ENCODE measurements at regions not wholly inside any gene's neighbourhood (a gene's known extent, or its start where the extent isn't known, plus 50 kb on each side); places are given as distances from the start of the nearest gene placed in this dataset.

DNA sequence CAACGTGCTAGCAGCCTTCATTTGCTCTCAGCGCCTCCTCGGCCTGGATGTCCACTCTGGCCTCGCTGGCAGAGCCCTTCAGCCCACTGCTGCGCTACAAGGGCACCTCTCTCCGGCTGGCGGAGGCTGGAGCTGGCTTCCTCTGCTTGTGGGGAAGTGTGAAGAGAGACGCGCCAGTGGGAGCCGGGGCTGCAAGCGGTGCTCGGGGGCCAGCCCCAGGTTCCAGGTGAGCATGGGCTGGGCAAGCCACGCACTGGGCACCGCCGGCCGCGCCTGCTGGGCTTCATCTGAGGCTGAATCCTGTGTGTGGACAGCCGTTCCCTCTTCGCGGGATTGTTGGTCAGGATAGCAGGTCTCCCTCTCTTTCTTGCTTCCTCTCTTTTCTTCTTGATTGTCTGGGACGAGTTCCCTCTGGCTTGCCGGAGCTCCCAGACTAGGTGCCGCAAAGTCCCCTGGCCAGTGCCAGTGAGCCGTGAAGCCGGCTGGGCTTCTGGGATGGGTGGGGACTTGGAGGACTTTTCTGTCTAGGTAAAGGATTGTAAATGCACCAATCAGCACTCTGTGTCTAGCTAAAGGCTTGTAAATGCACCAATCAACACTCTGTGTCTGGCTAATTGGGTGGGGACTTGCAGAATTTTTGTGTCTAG is 165.0 kb downstream of the HEPH start:
- no peaks in the 10 kb centered on the region for H3K9me3 Mint-ChIP-seq
- DNase-seq = no peak

DNA sequence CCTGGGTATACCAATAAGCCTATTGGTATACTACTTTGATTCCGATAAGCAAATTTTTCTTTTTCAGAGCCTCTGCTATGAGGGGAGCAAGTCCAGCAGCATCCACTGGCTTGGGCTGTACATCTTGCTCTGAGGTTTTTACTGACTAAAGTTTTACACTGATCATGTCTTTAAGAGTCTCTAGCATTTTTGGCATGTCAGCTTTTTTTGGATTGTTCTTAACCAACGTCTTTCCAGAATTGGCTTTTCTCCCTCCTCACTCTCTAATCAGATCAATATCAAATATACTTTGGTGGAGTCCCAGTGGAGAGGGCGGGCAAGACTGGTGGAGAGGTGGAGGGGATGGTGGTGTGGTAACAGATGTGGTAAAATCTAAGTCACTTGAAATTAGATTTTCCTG is 196.8 kb downstream of the HEPH start:
- Mint-ChIP-seq H3K4me1 (no peaks in the 10 kb centered on the region), H3K4me3 (no peak overlapping the region), H3K27me3 (no peaks in the 10 kb centered on the region), H3K27ac (no peak overlapping the region), H3K36me3 (ENCODE audit: low read depth) (no peaks in the 10 kb centered on the region), H3K9me3 (no peaks in the 10 kb centered on the region)
- DNase-seq = no peak
- ChIA-PET POLR2A (no interaction called here), CTCF (no interaction called here)

More for the DNA sequence above, 165.0 kb downstream of the HEPH start:
- Mint-ChIP-seq H3K27me3 (no peaks in the 10 kb centered on the region), H3K4me3 (no peak overlapping the region), H3K27ac (no peak overlapping the region), H3K36me3 (ENCODE audit: low read depth) (no peaks in the 10 kb centered on the region), H3K4me1 (no peaks in the 10 kb centered on the region)
- CTCF ChIA-PET = interaction anchor here (0.6 kb wide), 1 partner anchor 13 kb away, joined by 3 read pairs; no protein-coding TSS in a partner anchor
- POLR2A ChIA-PET = no interaction called here

DNA sequence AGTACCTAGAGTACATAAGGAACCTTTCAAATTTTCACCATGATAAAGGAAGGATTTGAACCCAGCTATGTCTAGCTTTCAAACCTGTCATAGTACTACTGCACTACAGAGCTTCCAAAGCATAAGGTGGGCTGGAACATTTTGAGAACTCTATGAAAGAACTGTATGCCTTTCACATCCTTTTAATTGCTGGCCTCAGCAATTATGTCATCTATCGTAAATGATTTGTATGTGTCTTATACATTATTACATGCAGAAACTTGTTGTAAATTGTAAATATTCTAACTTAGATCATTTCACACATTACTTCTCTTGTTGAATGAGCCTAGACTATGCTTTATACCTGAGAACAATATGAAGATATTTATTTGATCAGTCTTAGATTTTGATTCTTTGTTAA is 220.7 kb downstream of the HEPH start:
- Mint-ChIP-seq H3K4me1 (no peaks in the 10 kb centered on the region), H3K27me3 (no peaks in the 10 kb centered on the region), H3K9me3 (no peaks in the 10 kb centered on the region), H3K4me3 (no peak overlapping the region), H3K27ac (no peak overlapping the region), H3K36me3 (ENCODE audit: low read depth) (no peaks in the 10 kb centered on the region)
- DNase-seq = no peak
- CTCF ChIA-PET = no interaction called here
- POLR2A ChIA-PET = no interaction called here

DNA sequence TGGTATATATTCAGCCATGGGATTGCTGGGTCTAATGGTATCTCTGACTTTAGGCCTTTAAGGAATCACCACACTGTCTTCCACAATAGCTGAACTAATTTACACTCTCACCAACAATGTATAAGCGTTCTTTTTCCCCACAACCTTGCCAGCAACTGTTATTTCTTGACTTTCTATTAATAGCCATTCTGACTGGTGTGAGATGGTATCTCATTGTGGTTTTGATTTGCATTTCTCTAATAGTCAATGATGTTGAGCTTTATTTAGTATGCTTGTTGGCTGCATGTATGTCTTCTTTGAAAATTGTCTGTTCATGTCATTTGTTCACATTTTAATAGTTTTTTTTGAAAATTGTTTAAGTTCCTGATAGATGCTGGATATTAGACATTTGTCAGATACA is 235.2 kb downstream of the HEPH start:
- POLR2A ChIA-PET = no interaction called here

DNA sequence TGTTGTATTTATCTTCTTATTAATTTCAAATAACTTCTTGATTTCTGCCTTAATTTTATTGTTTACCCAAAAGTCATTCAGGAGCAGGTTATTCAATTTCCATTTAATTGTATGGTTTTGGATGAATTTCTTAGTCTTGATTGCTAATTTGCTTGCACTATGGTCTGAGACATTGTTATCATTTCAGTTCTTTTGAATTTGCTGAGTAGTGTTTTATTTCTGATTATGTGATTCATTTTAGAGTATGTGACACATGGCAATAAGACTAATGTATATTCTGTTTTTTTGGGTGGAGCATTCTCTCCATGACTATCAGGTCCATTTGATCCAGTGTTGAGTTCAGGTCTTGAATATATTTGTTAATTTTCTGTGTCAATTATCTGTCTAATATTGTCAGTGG is 236.7 kb downstream of the EDA2R start:
- POLR2A ChIA-PET = no interaction called here
- no peak overlapping the region for H3K27ac Mint-ChIP-seq
- DNase-seq = no peak
- no peaks in the 10 kb centered on the region for H3K36me3 Mint-ChIP-seq (ENCODE audit: low read depth)
- H3K4me3 Mint-ChIP-seq = no peak overlapping the region
- H3K27me3 Mint-ChIP-seq = peaks cover 4% of the 10 kb centered on the region
- CTCF ChIA-PET = no interaction called here
- no peaks in the 10 kb centered on the region for H3K4me1 Mint-ChIP-seq
- H3K9me3 Mint-ChIP-seq = no peaks in the 10 kb centered on the region

More for the DNA sequence above, 235.2 kb downstream of the HEPH start:
- Mint-ChIP-seq H3K27ac (no peak overlapping the region), H3K36me3 (ENCODE audit: low read depth) (no peaks in the 10 kb centered on the region), H3K4me3 (no peak overlapping the region), H3K27me3 (peaks cover 4% of the 10 kb centered on the region), H3K9me3 (peaks cover 3% of the 10 kb centered on the region), H3K4me1 (no peaks in the 10 kb centered on the region)
- no peak for DNase-seq
- CTCF ChIA-PET = no interaction called here

DNA sequence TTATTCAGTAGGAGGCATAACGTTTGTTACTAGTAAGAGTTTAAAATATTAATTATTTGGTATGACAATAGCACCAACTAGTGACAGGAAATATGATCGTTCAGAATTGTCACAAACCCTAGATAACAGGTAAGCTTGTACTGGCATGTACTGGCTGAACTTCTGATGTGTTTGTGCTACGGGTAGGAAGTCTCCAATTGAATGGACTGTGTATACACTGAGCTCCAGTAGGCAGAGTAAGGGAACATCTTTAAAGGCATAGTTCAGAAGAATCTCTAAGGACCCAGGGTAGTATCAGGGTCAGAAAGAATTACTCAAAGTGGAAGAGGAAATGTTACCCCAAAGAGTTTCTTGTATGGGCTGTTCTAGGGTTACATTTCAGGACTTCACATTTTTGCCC is 230.4 kb downstream of the EDA2R start:
- POLR2A ChIA-PET = no interaction called here
- no peaks in the 10 kb centered on the region for H3K27me3 Mint-ChIP-seq

DNA sequence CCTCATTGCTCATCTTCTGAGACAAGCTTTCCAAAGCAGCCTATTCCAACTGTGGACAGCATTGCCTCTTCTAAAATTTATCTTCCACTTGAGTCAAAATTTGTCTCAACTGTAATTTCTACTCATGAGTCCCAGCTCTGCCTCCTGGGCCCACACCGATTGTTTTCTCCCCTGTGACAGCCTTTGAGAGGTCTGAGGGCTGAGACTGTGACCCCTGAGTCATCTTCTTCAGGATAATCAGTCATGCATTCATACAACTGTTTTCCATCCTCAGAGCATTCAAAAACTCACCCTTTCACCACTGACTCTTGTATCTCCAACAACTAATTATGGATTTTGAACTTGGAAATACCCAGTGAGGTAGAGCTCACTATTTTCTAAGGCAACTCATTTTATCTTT is 228.1 kb downstream of the EDA2R start:
- H3K9me3 Mint-ChIP-seq = no peaks in the 10 kb centered on the region
- DNase-seq = no peak
- H3K4me3 Mint-ChIP-seq = no peak overlapping the region
- H3K27me3 Mint-ChIP-seq = no peaks in the 10 kb centered on the region
- no peaks in the 10 kb centered on the region for H3K36me3 Mint-ChIP-seq (ENCODE audit: low read depth)
- H3K4me1 Mint-ChIP-seq = peaks cover 1% of the 10 kb centered on the region
- POLR2A ChIA-PET = no interaction called here
- CTCF ChIA-PET = interaction anchor here (0.6 kb wide), 1 partner anchor 812 kb away, joined by 3 read pairs; no protein-coding TSS in a partner anchor
- H3K27ac Mint-ChIP-seq = no peak overlapping the region

More for the DNA sequence above, 230.4 kb downstream of the EDA2R start:
- no peak overlapping the region for H3K4me3 Mint-ChIP-seq
- H3K36me3 Mint-ChIP-seq (ENCODE audit: low read depth) = no peaks in the 10 kb centered on the region
- H3K9me3 Mint-ChIP-seq = no peaks in the 10 kb centered on the region
- CTCF ChIA-PET = no interaction called here
- H3K27ac Mint-ChIP-seq = no peak overlapping the region
- H3K4me1 Mint-ChIP-seq = peaks cover 1% of the 10 kb centered on the region
- DNase-seq = no peak
